Activated CD8-positive, alpha-beta T cell treated with anti-CD3 and anti-CD28 coated beads for 36 hours (primary cell): ENCODE measurements at regions not wholly inside any gene's neighbourhood (a gene's known extent, or its start where the extent isn't known, plus 50 kb on each side); places are given as distances from the start of the nearest gene placed in this dataset.

Experiments used
- ATAC-seq: fragments of 200-7000 bp; cut with Tn5 transposase; one replicate; pipeline ENCODE4 v1.10.0; 2021; ENCODE audit warnings: mild to moderate bottlenecking, moderate library complexity
- CTCF ChIA-PET: fragments of 350-600 bp; sonication (Branson Sonifier 250); formaldehyde crosslinking; loops from one replicate; lab custom pipeline; 2021; ENCODE audit warnings: antibody characterized with exemption; lab: Charles Lee
- POLR2A ChIA-PET: fragments of 350-600 bp; sonication (Branson Sonifier 250); formaldehyde crosslinking; loops from one replicate; lab custom pipeline; 2021; ENCODE audit warnings: antibody characterized with exemption; lab: Charles Lee
- DNase-seq: peaks from one replicate; pipeline ENCODE4 v3.0.0-alpha.2; 2020
- H3K27ac Mint-ChIP-seq: one replicate; pipeline ENCODE4 v1.8.0; 2021; ENCODE audit warnings: mild to moderate bottlenecking, mixed read lengths
- H3K27me3 Mint-ChIP-seq: one replicate; pipeline ENCODE4 v1.8.0; 2021; ENCODE audit warnings: mixed read lengths
- H3K36me3 Mint-ChIP-seq: one replicate; pipeline ENCODE4 v1.8.0; 2021; ENCODE audit warnings: low read depth, mixed read lengths
- H3K4me1 Mint-ChIP-seq: one replicate; pipeline ENCODE4 v1.8.0; 2021; ENCODE audit warnings: low read depth, mixed read lengths
- H3K4me3 Mint-ChIP-seq: one replicate; pipeline ENCODE4 v1.8.0; 2021; ENCODE audit warnings: mild to moderate bottlenecking, moderate library complexity, mixed read lengths
- H3K9me3 Mint-ChIP-seq: one replicate; pipeline ENCODE4 v1.8.0; 2021; ENCODE audit warnings: mixed read lengths
- intact Hi-C: fragments of 100-400 bp; cut with micrococcal nuclease; formaldehyde crosslinking; loops from one replicate; pipeline ENCODE4 v1.10.0; 2022
- TF ChIP-seq, protein P1 (sequence below): fragments of 200-600 bp; IDR thresholded peaks from one replicate; pipeline ENCODE4 v1.8.0; 2022; ENCODE audit warnings: antibody characterized with exemption, mild to moderate bottlenecking

- intact Hi-C loops = no loop called here
- Mint-ChIP-seq H3K36me3 (no peaks in the 10 kb centered on the region), H3K4me3 (no peak overlapping the region), H3K9me3 (no peaks in the 10 kb centered on the region), H3K27ac (no peak overlapping the region), H3K27me3 (peaks cover 19% of the 10 kb centered on the region), H3K4me1 (peaks cover 5% of the 10 kb centered on the region)
- CTCF ChIA-PET = interaction anchor here (0.7 kb wide), 1 partner anchor 263 kb away, joined by 3 read pairs; no protein-coding TSS in a partner anchor
- POLR2A ChIA-PET = no interaction called here
- TF ChIP-seq, protein P1, sequence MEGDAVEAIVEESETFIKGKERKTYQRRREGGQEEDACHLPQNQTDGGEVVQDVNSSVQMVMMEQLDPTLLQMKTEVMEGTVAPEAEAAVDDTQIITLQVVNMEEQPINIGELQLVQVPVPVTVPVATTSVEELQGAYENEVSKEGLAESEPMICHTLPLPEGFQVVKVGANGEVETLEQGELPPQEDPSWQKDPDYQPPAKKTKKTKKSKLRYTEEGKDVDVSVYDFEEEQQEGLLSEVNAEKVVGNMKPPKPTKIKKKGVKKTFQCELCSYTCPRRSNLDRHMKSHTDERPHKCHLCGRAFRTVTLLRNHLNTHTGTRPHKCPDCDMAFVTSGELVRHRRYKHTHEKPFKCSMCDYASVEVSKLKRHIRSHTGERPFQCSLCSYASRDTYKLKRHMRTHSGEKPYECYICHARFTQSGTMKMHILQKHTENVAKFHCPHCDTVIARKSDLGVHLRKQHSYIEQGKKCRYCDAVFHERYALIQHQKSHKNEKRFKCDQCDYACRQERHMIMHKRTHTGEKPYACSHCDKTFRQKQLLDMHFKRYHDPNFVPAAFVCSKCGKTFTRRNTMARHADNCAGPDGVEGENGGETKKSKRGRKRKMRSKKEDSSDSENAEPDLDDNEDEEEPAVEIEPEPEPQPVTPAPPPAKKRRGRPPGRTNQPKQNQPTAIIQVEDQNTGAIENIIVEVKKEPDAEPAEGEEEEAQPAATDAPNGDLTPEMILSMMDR = no peak
- ATAC-seq (no peak), DNase-seq (no peak)
Measured at GRCh38 chr5:14006823-14007520, 62.5 kb upstream of the DNAH5 start.

GRCh38 chr5:14004598-14005394 lies 60.3 kb upstream of the DNAH5 start:
- POLR2A ChIA-PET = no interaction called here
- DNase-seq (no peak), ATAC-seq (no peak)
- peaks cover 11% of the 10 kb centered on the region for H3K27me3 Mint-ChIP-seq
- no peaks in the 10 kb centered on the region for H3K36me3 Mint-ChIP-seq
- no peaks in the 10 kb centered on the region for H3K4me1 Mint-ChIP-seq
- no peak overlapping the region for H3K27ac Mint-ChIP-seq
- intact Hi-C loops = no loop called here
- CTCF ChIA-PET = no interaction called here
- H3K4me3 Mint-ChIP-seq = no peak overlapping the region
- TF ChIP-seq, protein P1 = no peak
- peaks cover 1% of the 10 kb centered on the region for H3K9me3 Mint-ChIP-seq

GRCh38 chr5:14003936-14004335 lies 59.4 kb upstream of the DNAH5 start:
- H3K4me3 Mint-ChIP-seq = no peak overlapping the region
- peaks cover 11% of the 10 kb centered on the region for H3K27me3 Mint-ChIP-seq
- intact Hi-C loops = no loop called here
- H3K27ac Mint-ChIP-seq = no peak overlapping the region
- DNase-seq (no peak), ATAC-seq (no peak)
- H3K36me3 Mint-ChIP-seq = no peaks in the 10 kb centered on the region
- ChIA-PET CTCF (no interaction called here), POLR2A (no interaction called here)
- TF ChIP-seq, protein P1 = no peak
- no peaks in the 10 kb centered on the region for H3K4me1 Mint-ChIP-seq
- H3K9me3 Mint-ChIP-seq = peaks cover 1% of the 10 kb centered on the region

- Mint-ChIP-seq H3K9me3 (peaks cover 1% of the 10 kb centered on the region), H3K27ac (no peak overlapping the region), H3K27me3 (peaks cover 8% of the 10 kb centered on the region), H3K4me3 (no peak overlapping the region), H3K4me1 (no peaks in the 10 kb centered on the region), H3K36me3 (no peaks in the 10 kb centered on the region)
- ATAC-seq (no peak), DNase-seq (no peak)
- CTCF ChIA-PET = no interaction called here
- POLR2A ChIA-PET = no interaction called here
- TF ChIP-seq, protein P1 = no peak
- intact Hi-C loops = no loop called here
Measured at GRCh38 chr5:14003513-14003912, 59.0 kb upstream of the DNAH5 start.

DNA sequence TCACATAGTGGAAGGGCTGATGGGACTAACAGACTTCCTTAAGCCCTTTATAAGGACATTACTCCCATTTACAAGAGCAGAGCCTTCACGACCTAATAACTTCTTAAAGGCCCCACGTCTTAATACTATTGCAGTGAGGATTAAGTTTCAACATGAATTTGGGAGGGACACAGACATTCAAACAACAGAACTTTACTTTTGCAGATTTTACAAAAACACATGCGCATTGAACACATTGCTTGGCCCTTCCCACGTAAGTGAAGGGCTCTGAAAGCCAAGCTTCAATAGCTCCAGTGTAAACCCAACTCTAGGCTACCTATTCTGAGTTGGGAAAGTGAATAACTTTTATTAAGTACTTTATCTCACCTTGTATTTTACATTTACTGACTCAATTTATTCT lies 53.8 kb upstream of the DNAH5 start:
- ChIA-PET POLR2A (no interaction called here), CTCF (no interaction called here)
- no peak overlapping the region for H3K27ac Mint-ChIP-seq
- peaks cover 2% of the 10 kb centered on the region for H3K27me3 Mint-ChIP-seq
- peaks cover 6% of the 10 kb centered on the region for H3K9me3 Mint-ChIP-seq
- no peaks in the 10 kb centered on the region for H3K4me1 Mint-ChIP-seq
- H3K4me3 Mint-ChIP-seq = no peak overlapping the region
- TF ChIP-seq, protein P1 = no peak
- H3K36me3 Mint-ChIP-seq = no peaks in the 10 kb centered on the region
- DNase-seq (no peak), ATAC-seq (no peak)
- intact Hi-C loops = no loop called here
